Ovary (tissue), 3 donors: ENCODE measurements at regions not wholly inside any gene's neighbourhood (a gene's known extent, or its start where the extent isn't known, plus 50 kb on each side); places are given as distances from the start of the nearest gene placed in this dataset.

Experiments used
- CTCF ChIP-seq, 3 donors: fragments of 450-650 bp in 2 of 3; fragments of 200-600 bp in 1 of 3; IDR thresholded peaks; one replicate each; pipeline versions ENCODE4 v1.5.1 to v1.8.0; 2016 to 2022; ENCODE audit warnings: antibody characterized with exemption in 3 of 3, mild to moderate bottlenecking in 1 of 3
- EP300 ChIP-seq: sonication (generic); formaldehyde crosslinking; IDR thresholded peaks from one replicate; pipeline ENCODE4 v1.6.1; 2017; ENCODE audit warnings: antibody characterized with exemption
- POLR2A ChIP-seq: fragments of 450-650 bp; IDR thresholded peaks from one replicate; pipeline ENCODE4 v1.6.1; 2017; ENCODE audit warnings: antibody characterized with exemption, mild to moderate bottlenecking, moderate library complexity
- donor health status: DM: no; HTN: no; CAD: no.

- TF ChIP-seq EP300 (no peak), CTCF (IDR thresholded peaks at IDR 0.05) (no peak), POLR2A (no peak)
Measured at GRCh38 chr2:195489101-195489500, 167.9 kb upstream of the SLC39A10 start.
